Chondrocyte (in vitro differentiated cells): ENCODE measurements at regions not wholly inside any gene's neighbourhood (a gene's known extent, or its start where the extent isn't known, plus 50 kb on each side); places are given as distances from the start of the nearest gene placed in this dataset.

ENCODE experiments used
- DNase-seq: peaks from one replicate; pipeline ENCODE4 v3.0.0; 2021; ENCODE audit warnings: mixed read lengths, low spot score
- H3K27ac Mint-ChIP-seq: one replicate; pipeline ENCODE4 v1.8.0; 2021; ENCODE audit warnings: mild to moderate bottlenecking, moderate library complexity, mixed read lengths; ENCODE audit not compliant: unreplicated experiment
- H3K27me3 Mint-ChIP-seq: 2 replicates; pipeline ENCODE4 v1.8.0; 2021; ENCODE audit warnings: low read depth, mixed read lengths
- H3K36me3 Mint-ChIP-seq: 2 replicates; pipeline ENCODE4 v1.8.0; 2021; ENCODE audit warnings: low read depth, mixed read lengths
- H3K4me1 Mint-ChIP-seq: 2 replicates; pipeline ENCODE4 v1.8.0; 2021; ENCODE audit warnings: low read depth, mild to moderate bottlenecking, mixed read lengths
- H3K4me3 Mint-ChIP-seq: one replicate; pipeline ENCODE4 v1.8.0; 2021; ENCODE audit warnings: mild to moderate bottlenecking, moderate library complexity, mixed read lengths; ENCODE audit not compliant: unreplicated experiment
- H3K9me3 Mint-ChIP-seq: 2 replicates; pipeline ENCODE4 v1.8.0; 2021; ENCODE audit warnings: low read depth, mixed read lengths
- TF ChIP-seq, protein P1 (sequence below): fragments of 200-600 bp; sonication (generic); IDR thresholded peaks from 2 replicates; pipeline ENCODE4 v1.5.0; 2021; ENCODE audit warnings: antibody characterized with exemption, mild to moderate bottlenecking, moderate library complexity

DNA sequence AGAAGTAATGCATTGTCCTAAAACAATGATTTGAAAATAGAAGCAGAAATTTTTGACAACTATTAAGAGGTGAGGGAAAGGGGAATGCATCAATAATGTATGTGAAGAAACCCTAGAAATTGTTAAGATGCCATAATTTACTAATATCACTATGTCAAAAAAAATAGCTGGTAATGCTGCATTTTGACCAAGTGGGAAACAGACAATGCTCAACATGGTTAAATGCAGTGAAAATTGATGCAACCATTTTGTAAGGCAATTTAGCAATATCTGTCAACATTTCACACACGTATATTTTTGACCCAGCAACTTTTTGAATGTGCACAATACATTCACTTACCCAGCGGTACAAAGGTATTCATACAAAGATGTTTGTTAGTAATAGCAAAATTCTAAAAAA, 381.6 kb downstream of the CDH11 start:
- H3K27ac Mint-ChIP-seq: no peak overlapping the region
- H3K9me3 Mint-ChIP-seq: peaks cover 20% of the 10 kb centered on the region
- peaks cover 20% of the 10 kb centered on the region for H3K4me1 Mint-ChIP-seq
- TF ChIP-seq, protein P1, sequence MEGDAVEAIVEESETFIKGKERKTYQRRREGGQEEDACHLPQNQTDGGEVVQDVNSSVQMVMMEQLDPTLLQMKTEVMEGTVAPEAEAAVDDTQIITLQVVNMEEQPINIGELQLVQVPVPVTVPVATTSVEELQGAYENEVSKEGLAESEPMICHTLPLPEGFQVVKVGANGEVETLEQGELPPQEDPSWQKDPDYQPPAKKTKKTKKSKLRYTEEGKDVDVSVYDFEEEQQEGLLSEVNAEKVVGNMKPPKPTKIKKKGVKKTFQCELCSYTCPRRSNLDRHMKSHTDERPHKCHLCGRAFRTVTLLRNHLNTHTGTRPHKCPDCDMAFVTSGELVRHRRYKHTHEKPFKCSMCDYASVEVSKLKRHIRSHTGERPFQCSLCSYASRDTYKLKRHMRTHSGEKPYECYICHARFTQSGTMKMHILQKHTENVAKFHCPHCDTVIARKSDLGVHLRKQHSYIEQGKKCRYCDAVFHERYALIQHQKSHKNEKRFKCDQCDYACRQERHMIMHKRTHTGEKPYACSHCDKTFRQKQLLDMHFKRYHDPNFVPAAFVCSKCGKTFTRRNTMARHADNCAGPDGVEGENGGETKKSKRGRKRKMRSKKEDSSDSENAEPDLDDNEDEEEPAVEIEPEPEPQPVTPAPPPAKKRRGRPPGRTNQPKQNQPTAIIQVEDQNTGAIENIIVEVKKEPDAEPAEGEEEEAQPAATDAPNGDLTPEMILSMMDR: no peak
- H3K4me3 Mint-ChIP-seq: no peak overlapping the region
- H3K36me3 Mint-ChIP-seq: peaks cover 2% of the 10 kb centered on the region
- DNase-seq: no peak
- H3K27me3 Mint-ChIP-seq: no peaks in the 10 kb centered on the region

DNA sequence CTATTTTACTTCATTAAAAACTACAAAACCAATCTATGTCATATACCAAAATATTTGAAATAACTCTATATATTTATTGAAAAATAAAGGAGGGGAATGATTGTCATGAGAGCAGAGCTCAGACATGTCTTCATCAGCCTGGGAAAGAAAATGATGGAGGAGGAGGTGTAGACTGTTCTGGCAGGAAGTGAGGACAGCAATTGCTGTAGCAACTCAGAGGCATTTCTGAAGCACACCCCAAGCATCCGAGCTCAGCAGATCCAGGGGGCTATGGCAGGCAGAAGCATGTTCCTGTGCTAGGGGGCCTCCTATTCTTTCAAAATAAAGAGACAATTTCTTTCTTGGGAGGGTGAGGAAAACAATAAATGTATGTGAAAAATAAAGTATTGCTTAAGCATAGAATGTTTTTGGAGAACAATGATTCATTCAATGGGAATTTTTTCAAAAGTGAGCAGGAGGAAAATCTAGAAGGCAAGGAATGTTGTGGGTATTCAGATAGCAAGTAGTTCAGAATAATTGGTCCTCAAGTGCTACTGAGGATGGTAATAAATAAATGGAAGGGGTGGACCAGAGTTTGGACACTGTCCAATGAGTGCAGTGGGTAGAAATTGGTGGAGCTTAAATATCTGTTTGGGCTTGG, 383.4 kb downstream of the CDH11 start:
- peaks cover 14% of the 10 kb centered on the region for H3K9me3 Mint-ChIP-seq
- peaks cover 2% of the 10 kb centered on the region for H3K36me3 Mint-ChIP-seq
- peak overlapping the region; percentile 86 for H3K27ac Mint-ChIP-seq
- TF ChIP-seq, protein P1: no peak
- peaks cover 14% of the 10 kb centered on the region for H3K4me1 Mint-ChIP-seq
- no peaks in the 10 kb centered on the region for H3K27me3 Mint-ChIP-seq
- H3K4me3 Mint-ChIP-seq: no peak overlapping the region
- DNase-seq: no peak

DNA sequence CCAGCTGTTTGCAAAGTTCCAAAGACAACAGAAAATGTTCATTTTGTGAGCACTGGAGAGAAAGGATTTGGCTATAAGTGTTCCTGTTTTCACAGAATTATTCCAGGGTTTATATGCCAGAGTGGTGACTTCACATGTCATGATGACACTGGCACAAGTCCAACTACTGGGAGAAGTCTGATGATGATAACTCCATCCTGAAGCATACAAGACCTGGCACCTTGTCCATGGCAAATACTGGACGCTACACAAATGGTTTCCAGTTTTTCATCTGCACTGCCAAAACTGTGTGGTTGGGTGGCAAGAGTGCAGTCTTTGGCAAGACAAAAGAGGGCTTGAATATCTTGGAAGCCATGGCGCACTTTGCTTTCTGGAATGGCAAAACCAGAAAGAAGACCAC, 385.0 kb downstream of the CDH11 start:
- no peak for DNase-seq
- Mint-ChIP-seq H3K27ac (no peak overlapping the region), H3K9me3 (peaks cover 14% of the 10 kb centered on the region), H3K4me3 (no peak overlapping the region), H3K36me3 (peaks cover 2% of the 10 kb centered on the region), H3K4me1 (peaks cover 14% of the 10 kb centered on the region), H3K27me3 (no peaks in the 10 kb centered on the region)
- TF ChIP-seq, protein P1: no peak

DNA sequence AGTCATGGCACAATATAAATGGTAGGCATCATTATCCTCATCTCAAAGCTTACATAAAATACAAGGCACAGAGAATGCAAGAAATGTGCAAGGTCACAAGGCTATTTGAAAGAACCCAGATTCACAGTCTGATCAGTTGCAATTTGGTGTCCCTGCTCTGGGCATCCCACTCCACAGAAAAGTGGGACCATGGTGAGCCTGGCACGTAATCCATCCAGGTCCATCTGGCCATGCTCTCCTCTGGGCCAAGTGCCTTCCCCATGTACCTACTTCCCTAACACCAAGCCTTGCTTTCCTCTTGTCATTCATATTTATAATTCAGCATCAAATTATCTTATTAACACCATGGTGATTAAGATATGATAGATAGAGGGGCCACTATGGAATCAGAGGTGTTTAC, 390.0 kb downstream of the CDH11 start:
- Mint-ChIP-seq H3K27ac (no peak overlapping the region), H3K9me3 (peaks cover 2% of the 10 kb centered on the region), H3K36me3 (no peaks in the 10 kb centered on the region), H3K27me3 (no peaks in the 10 kb centered on the region), H3K4me1 (peaks cover 16% of the 10 kb centered on the region), H3K4me3 (no peak overlapping the region)
- TF ChIP-seq, protein P1: no peak
- no peak for DNase-seq

DNA sequence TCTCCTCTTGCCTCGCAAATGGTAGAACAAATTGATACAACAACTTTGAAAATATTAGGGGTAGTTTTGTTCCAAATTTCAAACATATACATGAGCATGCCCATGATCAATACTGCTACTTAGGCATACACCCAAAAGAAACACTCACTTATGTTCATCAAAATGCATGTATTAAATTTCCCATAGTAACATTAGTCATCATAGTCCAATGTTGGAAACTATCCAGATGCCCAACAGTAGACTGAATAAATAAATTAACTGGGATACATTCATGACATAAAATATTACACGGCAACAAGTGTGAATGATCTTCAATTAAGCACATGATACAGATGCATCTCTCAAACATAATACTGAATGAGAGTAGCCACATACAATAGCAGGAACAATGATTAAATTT, 391.6 kb downstream of the CDH11 start:
- TF ChIP-seq, protein P1: no peak
- H3K27me3 Mint-ChIP-seq: no peaks in the 10 kb centered on the region
- H3K27ac Mint-ChIP-seq: no peak overlapping the region
- no peaks in the 10 kb centered on the region for H3K9me3 Mint-ChIP-seq
- no peak for DNase-seq
- peaks cover 13% of the 10 kb centered on the region for H3K4me1 Mint-ChIP-seq
- no peak overlapping the region for H3K4me3 Mint-ChIP-seq
- no peaks in the 10 kb centered on the region for H3K36me3 Mint-ChIP-seq
